GM12873 (cell line): ENCODE measurements at regions not wholly inside any gene's neighbourhood (a gene's known extent, or its start where the extent isn't known, plus 50 kb on each side); places are given as distances from the start of the nearest gene placed in this dataset.

Experiments
- TF ChIP-seq, protein P1 (sequence below): IDR thresholded peaks from 2 replicates; pipeline ENCODE4 v1.5.1; 2012; ENCODE audit warnings: low read depth, mild to moderate bottlenecking, moderate library complexity, low read length, control low read depth; ENCODE audit not compliant: insufficient read depth; ENCODE audit errors: missing control alignments

DNA sequence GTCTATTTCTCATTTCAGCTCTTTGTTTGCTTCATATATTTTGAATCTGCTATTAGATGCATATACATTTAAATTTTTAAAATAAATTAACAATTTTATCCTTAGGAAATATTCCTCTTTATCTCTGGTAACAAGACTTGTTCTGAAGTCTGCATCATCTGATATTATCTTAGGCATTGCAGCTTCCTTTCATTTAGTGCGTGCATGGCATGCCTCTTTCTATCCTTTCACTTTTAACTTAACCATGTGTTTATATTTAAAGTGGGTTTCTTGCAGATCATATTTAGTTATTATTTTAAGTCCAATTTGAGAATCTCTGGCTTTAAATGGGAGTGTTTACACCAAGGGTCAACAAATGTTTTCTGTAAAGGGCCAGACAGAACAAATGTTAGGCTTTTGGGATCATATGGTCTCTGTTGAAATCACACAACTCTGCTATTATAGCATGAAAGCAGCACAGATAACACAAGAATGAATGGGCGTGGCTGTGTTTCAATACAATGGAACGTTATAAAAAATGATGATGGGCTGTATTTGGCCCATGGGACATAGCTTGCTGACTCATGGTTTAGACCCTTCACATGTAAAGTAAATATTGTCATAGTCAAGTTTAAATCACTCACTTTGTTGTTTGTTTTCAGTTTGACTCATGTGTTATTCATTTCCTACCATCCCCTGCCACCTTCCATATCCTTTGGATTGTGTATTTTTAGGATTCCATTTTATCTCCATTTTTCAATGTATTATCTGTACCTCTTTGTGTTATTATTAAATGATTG is 83.9 kb upstream of the SNX19 start:
- TF ChIP-seq, protein P1, sequence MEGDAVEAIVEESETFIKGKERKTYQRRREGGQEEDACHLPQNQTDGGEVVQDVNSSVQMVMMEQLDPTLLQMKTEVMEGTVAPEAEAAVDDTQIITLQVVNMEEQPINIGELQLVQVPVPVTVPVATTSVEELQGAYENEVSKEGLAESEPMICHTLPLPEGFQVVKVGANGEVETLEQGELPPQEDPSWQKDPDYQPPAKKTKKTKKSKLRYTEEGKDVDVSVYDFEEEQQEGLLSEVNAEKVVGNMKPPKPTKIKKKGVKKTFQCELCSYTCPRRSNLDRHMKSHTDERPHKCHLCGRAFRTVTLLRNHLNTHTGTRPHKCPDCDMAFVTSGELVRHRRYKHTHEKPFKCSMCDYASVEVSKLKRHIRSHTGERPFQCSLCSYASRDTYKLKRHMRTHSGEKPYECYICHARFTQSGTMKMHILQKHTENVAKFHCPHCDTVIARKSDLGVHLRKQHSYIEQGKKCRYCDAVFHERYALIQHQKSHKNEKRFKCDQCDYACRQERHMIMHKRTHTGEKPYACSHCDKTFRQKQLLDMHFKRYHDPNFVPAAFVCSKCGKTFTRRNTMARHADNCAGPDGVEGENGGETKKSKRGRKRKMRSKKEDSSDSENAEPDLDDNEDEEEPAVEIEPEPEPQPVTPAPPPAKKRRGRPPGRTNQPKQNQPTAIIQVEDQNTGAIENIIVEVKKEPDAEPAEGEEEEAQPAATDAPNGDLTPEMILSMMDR, result no peak

DNA sequence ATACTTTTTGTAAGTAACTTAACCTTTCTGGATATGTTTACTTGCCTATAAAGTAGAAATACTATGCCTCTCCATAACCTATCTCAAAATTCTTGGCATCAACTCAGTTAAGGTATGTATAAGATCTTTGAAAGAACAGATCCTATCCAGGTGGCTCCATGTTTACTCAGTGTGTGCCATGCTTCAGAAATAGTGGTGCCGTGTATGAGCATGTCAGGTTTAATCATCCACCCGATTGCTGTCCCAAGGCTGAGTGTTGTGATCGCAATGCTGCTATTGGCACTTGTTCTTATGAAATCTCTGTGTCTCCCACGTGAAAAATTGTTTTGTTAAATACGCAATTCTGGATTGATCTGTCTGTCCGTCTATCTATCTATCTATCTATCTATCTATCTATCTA is 85.9 kb upstream of the SNX19 start:
- TF ChIP-seq, protein P1, result no peak

DNA sequence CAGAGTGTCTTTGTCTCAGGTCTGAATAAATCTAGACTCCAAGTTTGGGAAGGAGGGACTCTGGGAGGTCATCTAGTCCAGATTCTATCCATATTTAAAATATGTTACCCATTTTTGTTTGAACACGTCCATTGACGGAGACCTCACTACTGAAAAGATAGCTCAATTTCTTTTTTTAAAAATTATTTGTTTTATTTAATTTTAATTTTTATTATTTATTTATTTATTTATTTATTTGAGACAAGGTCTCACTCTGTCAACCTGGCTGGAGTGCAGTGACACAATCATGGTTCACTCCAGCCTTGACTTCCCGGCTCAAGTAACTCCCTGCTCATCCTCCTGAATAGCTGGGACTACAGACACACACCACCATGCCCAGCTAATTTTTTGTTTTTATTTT is 89.5 kb upstream of the SNX19 start:
- TF ChIP-seq, protein P1, result no peak

DNA sequence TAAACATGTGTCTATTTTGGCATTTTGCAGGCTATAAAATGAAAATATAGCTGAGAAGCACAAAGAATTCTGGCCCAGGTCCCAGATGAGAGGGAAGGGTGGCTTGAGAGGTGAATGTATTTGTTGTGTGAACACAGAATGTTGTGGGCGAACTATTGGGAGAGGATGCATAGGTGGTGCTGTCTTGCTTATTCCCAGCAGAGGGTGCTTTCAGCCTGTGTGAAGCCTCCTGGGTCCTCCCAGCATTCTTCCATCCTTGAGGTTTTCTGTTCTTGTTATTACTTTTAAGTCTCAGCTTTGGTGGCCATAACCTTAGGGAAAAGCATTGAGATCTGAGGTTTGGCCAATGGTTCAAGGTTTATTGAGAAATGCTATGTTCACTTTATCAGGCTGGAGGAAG is 108.7 kb upstream of the SNX19 start:
- TF ChIP-seq, protein P1, result peak; percentile 56

DNA sequence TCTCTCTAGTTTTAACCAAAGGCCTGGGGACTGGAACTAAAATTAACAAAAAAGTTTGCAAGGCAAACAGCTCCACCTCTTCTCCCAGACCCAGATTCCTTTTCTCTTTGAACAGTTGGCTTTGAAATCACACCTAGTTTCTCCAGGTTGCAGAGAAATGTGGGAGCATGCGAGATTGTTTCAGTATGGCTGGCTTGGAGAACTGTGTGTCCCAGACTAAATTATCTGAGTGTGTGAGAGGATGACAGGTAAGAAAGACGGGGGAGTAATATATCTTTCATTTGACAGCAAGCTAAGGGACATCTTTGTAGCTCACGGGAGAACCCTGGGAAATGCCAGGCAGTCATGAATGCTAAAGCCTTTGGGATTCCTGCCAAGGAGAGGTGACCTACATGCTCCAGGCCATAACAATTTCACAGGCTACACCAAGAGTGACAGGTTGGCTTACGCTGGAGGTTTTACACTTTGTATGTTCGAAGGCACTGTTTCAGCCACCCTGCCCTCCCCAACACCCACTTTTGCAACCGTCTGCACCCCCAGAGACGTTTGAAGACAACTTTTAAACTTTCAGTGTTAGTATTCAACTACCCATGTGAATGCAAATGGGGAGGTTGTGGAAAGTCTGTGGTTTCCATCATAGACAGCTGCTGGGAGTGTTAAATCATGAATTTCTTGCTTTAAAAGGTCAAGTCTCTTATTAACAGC is 109.3 kb upstream of the SNX19 start:
- TF ChIP-seq, protein P1, result no peak

DNA sequence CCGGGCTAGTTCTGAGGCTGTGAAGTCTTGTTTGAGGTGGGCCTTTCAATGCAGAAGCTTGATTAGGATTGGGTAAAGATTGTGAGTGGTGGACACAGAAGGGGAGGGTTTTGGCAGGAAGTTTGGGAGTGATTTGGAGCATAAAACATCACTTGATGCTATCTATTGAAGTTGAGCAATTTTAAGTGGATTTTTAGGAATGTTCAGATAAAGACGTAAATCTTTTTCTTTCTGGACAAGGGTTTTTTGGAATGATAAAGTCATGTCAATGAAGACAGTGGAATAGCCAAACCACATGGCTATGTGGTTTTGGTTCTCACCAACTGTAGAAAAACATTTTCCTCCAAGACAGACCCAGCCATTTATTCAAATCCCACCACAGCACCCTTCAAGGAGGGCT is 111.2 kb upstream of the SNX19 start:
- TF ChIP-seq, protein P1, result no peak

DNA sequence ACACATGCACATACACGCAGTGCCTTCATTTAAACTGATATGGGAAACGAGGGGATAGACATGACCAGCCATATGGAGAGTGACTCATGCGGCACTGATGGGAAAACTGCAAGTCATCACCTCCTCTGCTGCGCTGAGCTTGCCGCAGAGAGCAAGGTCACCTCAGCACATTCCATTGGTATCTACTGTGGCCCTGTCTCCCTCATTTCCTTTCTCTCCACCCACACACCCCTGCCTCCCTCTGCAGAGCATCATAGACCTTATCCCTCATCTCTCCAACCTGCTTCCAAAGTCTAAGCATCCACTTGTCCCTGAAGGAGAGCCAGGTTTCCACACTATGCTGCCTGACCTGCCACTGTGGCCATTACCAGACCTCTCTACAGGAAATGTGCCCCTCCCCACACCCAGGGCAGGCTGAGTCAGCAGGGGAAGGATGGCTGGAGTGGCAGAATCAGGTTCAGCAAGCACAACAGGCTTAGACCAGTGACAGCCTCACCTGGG is 116.9 kb upstream of the SNX19 start:
- TF ChIP-seq, protein P1, result no peak
